GM12874 (cell line): ENCODE measurements at regions not wholly inside any gene's neighbourhood (a gene's known extent, or its start where the extent isn't known, plus 50 kb on each side); places are given as distances from the start of the nearest gene placed in this dataset.

ENCODE experiments used
- TF ChIP-seq, protein P1 (sequence below): IDR thresholded peaks from 2 replicates; pipeline ENCODE4 v1.5.1; 2011; ENCODE audit warnings: low read depth, mild to moderate bottlenecking, control low read depth, low read length, moderate library complexity; ENCODE audit not compliant: insufficient read depth

DNA sequence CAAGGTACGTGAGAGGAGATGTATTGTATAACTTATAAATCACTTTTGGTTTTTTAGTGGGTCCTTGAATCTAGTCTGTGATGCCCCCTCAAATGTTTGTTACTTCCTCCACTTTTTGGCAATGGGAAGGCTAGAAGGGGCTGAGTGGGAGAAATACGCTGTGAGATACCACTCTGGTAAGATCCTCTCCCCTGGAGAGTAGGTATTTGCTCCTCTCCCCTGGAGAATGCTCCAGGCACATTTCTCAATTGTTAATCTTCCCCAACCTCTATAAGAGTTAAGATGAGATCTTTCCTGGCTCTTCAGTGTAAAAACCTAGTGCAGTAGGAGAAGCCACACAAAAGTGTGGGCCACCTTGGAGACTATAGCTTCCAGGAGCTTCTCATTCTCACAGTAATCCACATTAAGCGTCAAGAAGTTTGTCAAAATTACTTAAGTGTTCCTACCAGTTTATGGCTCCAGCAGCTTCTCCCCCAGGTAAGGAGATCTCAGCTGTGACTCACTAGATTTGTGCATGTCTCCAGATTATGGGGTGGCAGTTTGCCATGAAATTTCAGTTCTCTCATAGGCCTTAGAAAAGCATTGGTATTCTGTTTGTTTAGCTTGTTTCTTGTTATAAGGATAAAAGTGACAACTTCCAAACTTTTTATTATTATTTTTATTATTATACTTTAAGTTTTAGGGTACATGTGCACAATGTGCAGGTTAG lies 182.6 kb downstream of the FSIP2 start:
- TF ChIP-seq, protein P1, sequence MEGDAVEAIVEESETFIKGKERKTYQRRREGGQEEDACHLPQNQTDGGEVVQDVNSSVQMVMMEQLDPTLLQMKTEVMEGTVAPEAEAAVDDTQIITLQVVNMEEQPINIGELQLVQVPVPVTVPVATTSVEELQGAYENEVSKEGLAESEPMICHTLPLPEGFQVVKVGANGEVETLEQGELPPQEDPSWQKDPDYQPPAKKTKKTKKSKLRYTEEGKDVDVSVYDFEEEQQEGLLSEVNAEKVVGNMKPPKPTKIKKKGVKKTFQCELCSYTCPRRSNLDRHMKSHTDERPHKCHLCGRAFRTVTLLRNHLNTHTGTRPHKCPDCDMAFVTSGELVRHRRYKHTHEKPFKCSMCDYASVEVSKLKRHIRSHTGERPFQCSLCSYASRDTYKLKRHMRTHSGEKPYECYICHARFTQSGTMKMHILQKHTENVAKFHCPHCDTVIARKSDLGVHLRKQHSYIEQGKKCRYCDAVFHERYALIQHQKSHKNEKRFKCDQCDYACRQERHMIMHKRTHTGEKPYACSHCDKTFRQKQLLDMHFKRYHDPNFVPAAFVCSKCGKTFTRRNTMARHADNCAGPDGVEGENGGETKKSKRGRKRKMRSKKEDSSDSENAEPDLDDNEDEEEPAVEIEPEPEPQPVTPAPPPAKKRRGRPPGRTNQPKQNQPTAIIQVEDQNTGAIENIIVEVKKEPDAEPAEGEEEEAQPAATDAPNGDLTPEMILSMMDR = no peak

DNA sequence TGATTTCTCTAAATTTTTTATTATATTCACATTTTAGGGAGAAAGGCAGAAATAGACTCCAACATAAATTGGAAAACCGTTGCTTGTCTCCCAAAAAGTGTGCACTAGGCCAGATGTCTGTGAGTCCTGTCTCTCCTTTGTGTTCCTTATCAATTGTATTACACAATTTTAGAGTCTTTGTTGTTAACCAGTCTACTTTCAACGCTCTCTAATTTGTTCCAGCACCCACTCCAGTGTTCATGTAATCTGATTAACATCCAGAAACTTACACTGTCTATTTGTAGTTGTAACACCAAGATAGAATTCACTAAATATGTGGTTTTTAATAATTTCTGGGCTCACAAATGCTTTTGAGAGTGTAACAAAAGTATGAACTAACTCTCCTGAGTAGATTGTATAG lies 195.6 kb downstream of the FSIP2 start:
- TF ChIP-seq, protein P1 = no peak

GRCh38 chr2:185939858-185940257 lies 201.3 kb downstream of the FSIP2 start:
- TF ChIP-seq, protein P1 = no peak

DNA sequence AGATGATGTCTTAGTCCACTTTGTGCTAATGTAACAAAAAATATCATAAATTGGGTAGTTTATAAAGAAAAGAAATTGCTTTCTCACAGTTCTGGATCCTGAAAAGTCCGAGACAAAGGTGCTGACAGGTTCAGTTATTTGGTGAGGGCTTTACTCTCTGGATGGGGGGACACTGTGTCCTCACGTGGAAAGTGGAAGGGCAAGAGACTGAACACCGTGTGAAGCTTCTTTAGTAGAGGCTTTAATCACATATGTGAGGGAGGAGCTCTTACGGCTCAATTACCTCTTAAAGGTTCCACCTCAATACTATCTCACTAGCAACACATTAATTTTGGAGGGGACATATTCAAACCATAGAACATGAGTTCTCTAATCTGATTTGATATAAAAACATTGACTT lies 204.3 kb downstream of the FSIP2 start:
- TF ChIP-seq, protein P1 = no peak

- TF ChIP-seq, protein P1 = no peak
Measured at GRCh38 chr2:185947722-185948121, 209.1 kb downstream of the FSIP2 start.

- TF ChIP-seq, protein P1 = no peak
Measured at GRCh38 chr2:185952100-185952499, 213.5 kb downstream of the FSIP2 start.

- TF ChIP-seq, protein P1 = no peak
Measured at GRCh38 chr2:185954389-185954788, 215.8 kb downstream of the FSIP2 start.
